ENCODE measurements at regions not wholly inside any gene's neighbourhood (a gene's known extent, or its start where the extent isn't known, plus 50 kb on each side); places are given as distances from the start of the nearest gene placed in this dataset.

- Mint-ChIP-seq H3K4me3 (ENCODE audit: unreplicated experiment) (no peak overlapping the region), H3K27ac (ENCODE audit: low read depth, unreplicated experiment) (no peak overlapping the region), H3K27me3 (ENCODE audit: insufficient read depth, unreplicated experiment) (no peaks in the 10 kb centered on the region), H3K9me3 (ENCODE audit: unreplicated experiment) (no peaks in the 10 kb centered on the region), H3K36me3 (ENCODE audit: insufficient read depth, unreplicated experiment) (no peaks in the 10 kb centered on the region), H3K4me1 (ENCODE audit: insufficient read depth, unreplicated experiment) (peaks cover 6% of the 10 kb centered on the region)
- CTCF ChIA-PET: no interaction called here
- intact Hi-C loops (cut with micrococcal nuclease): no loop called here
- TF ChIP-seq, protein P1, sequence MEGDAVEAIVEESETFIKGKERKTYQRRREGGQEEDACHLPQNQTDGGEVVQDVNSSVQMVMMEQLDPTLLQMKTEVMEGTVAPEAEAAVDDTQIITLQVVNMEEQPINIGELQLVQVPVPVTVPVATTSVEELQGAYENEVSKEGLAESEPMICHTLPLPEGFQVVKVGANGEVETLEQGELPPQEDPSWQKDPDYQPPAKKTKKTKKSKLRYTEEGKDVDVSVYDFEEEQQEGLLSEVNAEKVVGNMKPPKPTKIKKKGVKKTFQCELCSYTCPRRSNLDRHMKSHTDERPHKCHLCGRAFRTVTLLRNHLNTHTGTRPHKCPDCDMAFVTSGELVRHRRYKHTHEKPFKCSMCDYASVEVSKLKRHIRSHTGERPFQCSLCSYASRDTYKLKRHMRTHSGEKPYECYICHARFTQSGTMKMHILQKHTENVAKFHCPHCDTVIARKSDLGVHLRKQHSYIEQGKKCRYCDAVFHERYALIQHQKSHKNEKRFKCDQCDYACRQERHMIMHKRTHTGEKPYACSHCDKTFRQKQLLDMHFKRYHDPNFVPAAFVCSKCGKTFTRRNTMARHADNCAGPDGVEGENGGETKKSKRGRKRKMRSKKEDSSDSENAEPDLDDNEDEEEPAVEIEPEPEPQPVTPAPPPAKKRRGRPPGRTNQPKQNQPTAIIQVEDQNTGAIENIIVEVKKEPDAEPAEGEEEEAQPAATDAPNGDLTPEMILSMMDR (IDR thresholded peaks at IDR 0.05; ENCODE audit: unreplicated experiment): no peak
- BruUV-seq (replicated peaks): no TSS peak
- no peak for DNase-seq (ENCODE audit: unreplicated experiment)
- POLR2A ChIA-PET: no interaction called here
Measured at GRCh38 chr21:18191139-18191538, 53.5 kb upstream of the CHODL start.

DNA sequence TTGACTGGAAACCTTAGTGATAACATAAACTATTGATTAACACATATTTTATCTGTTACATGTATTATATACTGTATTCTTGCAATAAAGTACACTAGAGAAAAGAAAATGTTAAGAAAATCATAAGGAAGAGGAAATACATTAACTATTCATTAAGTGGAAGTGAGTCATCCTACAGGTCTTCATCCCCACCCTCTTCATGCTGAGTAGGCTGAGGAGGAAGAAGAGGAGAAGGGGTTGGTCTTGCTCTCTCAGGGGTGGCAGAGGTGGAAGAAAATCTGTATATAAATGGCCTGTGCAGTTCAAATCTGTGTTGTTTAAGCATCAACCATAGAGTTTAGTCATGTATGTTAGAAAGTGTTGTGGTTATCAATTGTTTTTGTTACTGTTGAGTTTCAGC lies 66.1 kb upstream of the CHODL start:
- no peaks in the 10 kb centered on the region for H3K4me1 Mint-ChIP-seq (ENCODE audit: insufficient read depth, unreplicated experiment)
- no peak overlapping the region for H3K4me3 Mint-ChIP-seq (ENCODE audit: unreplicated experiment)
- no TSS peak for BruUV-seq (replicated peaks)
- H3K36me3 Mint-ChIP-seq (ENCODE audit: insufficient read depth, unreplicated experiment): no peaks in the 10 kb centered on the region
- CTCF ChIA-PET: no interaction called here
- POLR2A ChIA-PET: no interaction called here
- TF ChIP-seq, protein P1 (IDR thresholded peaks at IDR 0.05; ENCODE audit: unreplicated experiment): no peak
- no peaks in the 10 kb centered on the region for H3K27me3 Mint-ChIP-seq (ENCODE audit: insufficient read depth, unreplicated experiment)
- intact Hi-C loops (cut with micrococcal nuclease): no loop called here
- H3K27ac Mint-ChIP-seq (ENCODE audit: low read depth, unreplicated experiment): no peak overlapping the region
- H3K9me3 Mint-ChIP-seq (ENCODE audit: unreplicated experiment): peaks cover 12% of the 10 kb centered on the region
- DNase-seq (ENCODE audit: unreplicated experiment): no peak

GRCh38 chr21:18174370-18174769 lies 70.3 kb upstream of the CHODL start:
- Mint-ChIP-seq H3K4me3 (ENCODE audit: unreplicated experiment) (no peak overlapping the region), H3K4me1 (ENCODE audit: insufficient read depth, unreplicated experiment) (no peaks in the 10 kb centered on the region), H3K27me3 (ENCODE audit: insufficient read depth, unreplicated experiment) (no peaks in the 10 kb centered on the region), H3K36me3 (ENCODE audit: insufficient read depth, unreplicated experiment) (no peaks in the 10 kb centered on the region), H3K9me3 (ENCODE audit: unreplicated experiment) (peaks cover 18% of the 10 kb centered on the region), H3K27ac (ENCODE audit: low read depth, unreplicated experiment) (no peak overlapping the region)
- no peak for DNase-seq (ENCODE audit: unreplicated experiment)
- no TSS peak for BruUV-seq (replicated peaks)
- intact Hi-C loops (cut with micrococcal nuclease): no loop called here
- ChIA-PET CTCF (interaction anchor here (1.0 to 1.2 kb wide), 2 partner anchors 15 to 249 kb away, joined by 3 to 4 read pairs; no protein-coding TSS in a partner anchor), POLR2A (interaction anchor here (0.5 kb wide), 1 partner anchor 29 kb away, joined by 3 read pairs; no protein-coding TSS in a partner anchor)
- TF ChIP-seq, protein P1 (IDR thresholded peaks at IDR 0.05; ENCODE audit: unreplicated experiment): no peak

- DNase-seq (ENCODE audit: unreplicated experiment): no peak
- Mint-ChIP-seq H3K4me1 (ENCODE audit: insufficient read depth, unreplicated experiment) (no peaks in the 10 kb centered on the region), H3K9me3 (ENCODE audit: unreplicated experiment) (peaks cover 13% of the 10 kb centered on the region), H3K4me3 (ENCODE audit: unreplicated experiment) (no peak overlapping the region), H3K27me3 (ENCODE audit: insufficient read depth, unreplicated experiment) (no peaks in the 10 kb centered on the region), H3K36me3 (ENCODE audit: insufficient read depth, unreplicated experiment) (no peaks in the 10 kb centered on the region), H3K27ac (ENCODE audit: low read depth, unreplicated experiment) (no peak overlapping the region)
- BruUV-seq (replicated peaks): no TSS peak
- POLR2A ChIA-PET: no interaction called here
- CTCF ChIA-PET: interaction anchor here (0.6 kb wide), 1 partner anchor 780 kb away, joined by 4 read pairs; no protein-coding TSS in a partner anchor
- TF ChIP-seq, protein P1 (IDR thresholded peaks at IDR 0.05; ENCODE audit: unreplicated experiment): no peak
- intact Hi-C loops (cut with micrococcal nuclease): no loop called here
Measured at GRCh38 chr21:18170829-18171228, 73.8 kb upstream of the CHODL start.
